ENCODE measurements at regions not wholly inside any gene's neighbourhood (a gene's known extent, or its start where the extent isn't known, plus 50 kb on each side); places are given as distances from the start of the nearest gene placed in this dataset.

DNA sequence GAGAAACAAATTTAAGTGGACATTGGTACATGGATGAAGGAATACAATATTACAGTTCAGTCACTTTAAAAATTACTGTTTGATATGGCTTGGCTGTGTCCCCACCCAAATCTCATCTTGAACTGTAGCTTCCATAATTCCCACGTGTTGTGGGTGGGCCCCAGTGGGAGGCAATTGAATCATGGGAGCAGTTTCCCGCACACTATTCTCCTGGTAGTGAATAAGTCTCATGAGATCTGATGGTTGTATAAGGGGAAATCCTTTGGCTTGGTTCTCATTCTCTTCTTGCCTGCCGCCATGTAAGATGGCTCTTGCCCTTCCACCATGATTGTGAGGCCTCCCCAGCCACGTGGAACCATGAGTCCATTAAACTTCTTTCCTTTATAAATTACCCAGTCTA, 804.2 kb upstream of the FRG1 start:
- TF ChIP-seq POLR2A (IDR thresholded peaks at IDR 0.05): no peak
- TF ChIP-seq, protein P1, sequence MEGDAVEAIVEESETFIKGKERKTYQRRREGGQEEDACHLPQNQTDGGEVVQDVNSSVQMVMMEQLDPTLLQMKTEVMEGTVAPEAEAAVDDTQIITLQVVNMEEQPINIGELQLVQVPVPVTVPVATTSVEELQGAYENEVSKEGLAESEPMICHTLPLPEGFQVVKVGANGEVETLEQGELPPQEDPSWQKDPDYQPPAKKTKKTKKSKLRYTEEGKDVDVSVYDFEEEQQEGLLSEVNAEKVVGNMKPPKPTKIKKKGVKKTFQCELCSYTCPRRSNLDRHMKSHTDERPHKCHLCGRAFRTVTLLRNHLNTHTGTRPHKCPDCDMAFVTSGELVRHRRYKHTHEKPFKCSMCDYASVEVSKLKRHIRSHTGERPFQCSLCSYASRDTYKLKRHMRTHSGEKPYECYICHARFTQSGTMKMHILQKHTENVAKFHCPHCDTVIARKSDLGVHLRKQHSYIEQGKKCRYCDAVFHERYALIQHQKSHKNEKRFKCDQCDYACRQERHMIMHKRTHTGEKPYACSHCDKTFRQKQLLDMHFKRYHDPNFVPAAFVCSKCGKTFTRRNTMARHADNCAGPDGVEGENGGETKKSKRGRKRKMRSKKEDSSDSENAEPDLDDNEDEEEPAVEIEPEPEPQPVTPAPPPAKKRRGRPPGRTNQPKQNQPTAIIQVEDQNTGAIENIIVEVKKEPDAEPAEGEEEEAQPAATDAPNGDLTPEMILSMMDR (IDR thresholded peaks at IDR 0.05): no peak
